Cardiac fibroblast (primary cell): ENCODE measurements at regions not wholly inside any gene's neighbourhood (a gene's known extent, or its start where the extent isn't known, plus 50 kb on each side); places are given as distances from the start of the nearest gene placed in this dataset.

Experiments
- DNase-seq, 2 donors: peaks; one replicate each; pipeline versions ENCODE4 v3.0.0 to v3.0.0-alpha.2; 2010; ENCODE audit warnings: low read depth in 2 of 2
- H3K4me3 ChIP-seq, 2 donors: replicated peaks in 1 of 2; 1 replicate in 1 of 2; 2 replicates in 1 of 2; pipeline ENCODE4 v1.5.1; 2011; ENCODE audit warnings: low read depth in 2 of 2, low read length in 2 of 2, mild to moderate bottlenecking in 2 of 2, moderate library complexity in 1 of 2
- TF ChIP-seq, protein P1 (sequence below): IDR thresholded peaks from one replicate; pipeline ENCODE4 v1.5.1; 2011; ENCODE audit warnings: low read depth, mild to moderate bottlenecking, low read length, inconsistent platforms

DNA sequence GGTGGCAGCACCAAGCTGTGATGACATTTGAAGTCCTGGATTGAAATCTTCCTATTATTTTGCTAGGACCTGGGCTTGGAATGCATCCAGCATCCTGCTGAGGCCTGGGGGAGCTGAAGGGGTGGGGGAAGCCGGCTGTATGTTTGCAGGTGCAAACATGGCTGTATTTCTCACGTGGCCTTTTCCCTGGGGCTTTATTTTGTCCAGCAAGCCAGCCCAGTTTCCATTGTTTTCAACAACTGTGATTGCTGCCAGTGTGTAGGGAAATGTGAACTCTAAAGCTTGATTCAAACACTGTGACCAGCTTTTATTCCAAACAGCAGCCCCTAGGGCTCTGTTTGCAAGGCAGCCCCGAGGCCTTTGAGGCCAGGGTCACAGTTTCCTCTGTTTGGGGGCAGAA, 683.0 kb downstream of the DHX35 start:
- TF ChIP-seq, protein P1, sequence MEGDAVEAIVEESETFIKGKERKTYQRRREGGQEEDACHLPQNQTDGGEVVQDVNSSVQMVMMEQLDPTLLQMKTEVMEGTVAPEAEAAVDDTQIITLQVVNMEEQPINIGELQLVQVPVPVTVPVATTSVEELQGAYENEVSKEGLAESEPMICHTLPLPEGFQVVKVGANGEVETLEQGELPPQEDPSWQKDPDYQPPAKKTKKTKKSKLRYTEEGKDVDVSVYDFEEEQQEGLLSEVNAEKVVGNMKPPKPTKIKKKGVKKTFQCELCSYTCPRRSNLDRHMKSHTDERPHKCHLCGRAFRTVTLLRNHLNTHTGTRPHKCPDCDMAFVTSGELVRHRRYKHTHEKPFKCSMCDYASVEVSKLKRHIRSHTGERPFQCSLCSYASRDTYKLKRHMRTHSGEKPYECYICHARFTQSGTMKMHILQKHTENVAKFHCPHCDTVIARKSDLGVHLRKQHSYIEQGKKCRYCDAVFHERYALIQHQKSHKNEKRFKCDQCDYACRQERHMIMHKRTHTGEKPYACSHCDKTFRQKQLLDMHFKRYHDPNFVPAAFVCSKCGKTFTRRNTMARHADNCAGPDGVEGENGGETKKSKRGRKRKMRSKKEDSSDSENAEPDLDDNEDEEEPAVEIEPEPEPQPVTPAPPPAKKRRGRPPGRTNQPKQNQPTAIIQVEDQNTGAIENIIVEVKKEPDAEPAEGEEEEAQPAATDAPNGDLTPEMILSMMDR: no peak
- no peak for DNase-seq
- H3K4me3 ChIP-seq: no peak overlapping the region

DNA sequence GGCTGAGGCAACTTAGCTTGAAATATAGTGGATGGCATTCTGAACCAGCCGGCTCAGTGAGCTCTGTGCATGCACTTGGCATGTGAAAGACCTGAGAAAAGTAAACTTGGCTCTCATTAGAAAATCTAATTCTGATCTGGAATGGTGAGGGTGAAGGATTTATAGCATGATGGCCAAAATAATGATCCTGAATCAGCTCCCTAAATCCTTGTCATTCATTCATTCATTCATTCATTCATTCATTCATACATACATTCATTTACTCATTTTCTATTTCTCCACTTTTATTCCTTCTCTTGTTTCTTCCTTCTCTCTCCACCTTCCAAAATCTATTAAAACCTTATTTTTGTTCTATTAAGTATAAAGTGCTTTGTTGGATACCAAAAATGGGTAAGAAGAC, 681.1 kb downstream of the DHX35 start:
- H3K4me3 ChIP-seq: no peak overlapping the region
- DNase-seq: no peak
- TF ChIP-seq, protein P1: no peak

DNA sequence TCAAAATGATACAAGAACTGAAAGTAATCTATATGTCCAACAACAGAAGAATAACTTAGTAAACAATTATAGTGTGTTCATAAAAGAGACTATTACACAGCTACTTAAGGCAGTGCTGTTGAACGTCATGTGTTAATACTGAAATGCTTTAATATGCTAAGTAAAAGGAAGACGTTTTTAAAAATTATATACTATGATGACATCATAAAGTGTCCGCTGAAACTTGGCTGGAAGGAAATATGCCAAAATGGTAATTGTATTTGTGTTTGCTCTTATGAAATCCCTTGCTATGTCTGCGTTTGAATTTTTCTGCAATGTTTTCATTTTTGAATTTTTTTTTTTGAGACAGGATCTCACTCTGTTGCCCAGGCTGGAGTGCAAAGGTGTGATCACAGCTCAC, 679.3 kb downstream of the DHX35 start:
- no peak overlapping the region for H3K4me3 ChIP-seq
- DNase-seq: no peak
- TF ChIP-seq, protein P1: no peak

DNA sequence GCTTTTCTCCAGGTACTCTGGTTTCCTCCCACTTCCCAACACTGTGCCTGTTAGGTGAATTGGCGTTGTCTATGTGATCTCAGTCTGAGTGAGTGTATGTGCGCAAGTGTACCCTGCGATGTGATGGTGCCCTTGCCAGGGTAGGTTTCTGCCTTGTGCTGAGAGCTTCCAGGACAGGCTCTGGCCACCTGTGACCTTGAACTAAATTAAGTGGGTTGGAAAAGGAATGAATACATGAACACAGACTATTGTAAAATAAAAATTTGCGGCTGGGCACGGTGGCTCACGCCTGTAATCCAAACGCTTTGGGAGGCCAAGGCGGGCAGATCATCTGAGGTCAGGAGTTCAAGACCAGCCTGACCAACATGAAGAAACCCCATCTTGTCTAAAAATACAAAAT, 678.0 kb downstream of the DHX35 start:
- TF ChIP-seq, protein P1: no peak
- DNase-seq: no peak
- H3K4me3 ChIP-seq: no peak overlapping the region

DNA sequence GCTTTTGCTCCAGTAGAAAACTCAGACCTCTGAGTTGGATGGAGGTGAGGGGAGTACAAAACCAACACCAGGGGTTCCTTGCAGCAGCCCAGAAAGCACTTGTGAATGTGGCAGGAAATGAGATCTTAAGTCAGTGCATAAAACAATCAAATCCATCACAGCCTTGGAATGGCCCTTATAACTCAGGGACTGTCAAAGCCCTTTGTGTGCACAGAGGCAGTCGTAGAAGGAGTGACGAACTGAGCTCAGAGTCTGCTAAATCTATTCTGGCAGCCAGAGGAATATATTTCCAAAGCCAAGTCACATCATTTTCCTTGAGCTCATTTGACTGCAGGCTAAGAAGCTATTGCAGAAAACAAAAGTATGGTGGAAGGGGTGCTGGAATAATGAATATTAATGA, 676.6 kb downstream of the DHX35 start:
- TF ChIP-seq, protein P1: no peak
- no peak overlapping the region for H3K4me3 ChIP-seq
- no peak for DNase-seq

DNA sequence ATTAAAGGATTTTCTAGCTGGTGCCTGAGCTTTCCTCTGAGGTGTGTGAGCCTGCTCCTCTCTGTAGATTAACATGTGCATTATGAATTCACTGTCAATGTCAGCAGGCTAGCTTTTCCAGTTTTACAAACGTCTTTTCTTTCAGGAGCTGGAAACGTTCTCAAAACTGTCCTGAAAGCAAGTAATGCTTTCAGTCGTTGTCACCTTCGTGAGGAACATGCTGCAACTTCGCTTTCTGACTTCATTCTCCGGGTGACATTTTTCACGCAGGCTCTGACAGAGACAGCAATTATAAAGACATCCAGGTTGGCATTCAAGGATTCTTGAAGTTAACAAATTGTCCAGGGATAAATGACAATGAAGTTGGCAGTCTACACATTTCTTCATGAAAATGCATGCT, 671.5 kb downstream of the DHX35 start:
- DNase-seq: no peak
- TF ChIP-seq, protein P1: no peak
- H3K4me3 ChIP-seq: no peak overlapping the region

DNA sequence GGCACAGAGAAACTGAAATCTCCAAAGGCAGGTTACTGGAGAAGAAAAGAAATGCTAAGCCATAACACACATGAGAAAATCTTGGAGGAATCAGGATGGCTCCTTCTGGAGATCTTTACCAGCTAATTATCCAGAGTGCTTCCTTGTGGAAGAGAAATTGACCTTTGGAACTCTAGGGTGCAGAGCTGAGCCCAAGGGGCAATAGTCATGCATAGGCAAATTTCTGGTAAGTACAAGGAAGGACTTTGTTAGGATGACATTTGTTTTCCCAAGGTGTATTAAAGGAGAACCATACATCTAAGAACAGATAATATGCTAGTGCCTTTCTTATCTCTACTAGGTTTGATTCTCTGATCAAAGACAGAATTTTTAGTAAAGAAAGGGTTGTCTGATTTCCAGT, 670.6 kb downstream of the DHX35 start:
- no peak for DNase-seq
- TF ChIP-seq, protein P1: no peak

More for the DNA sequence above, 670.6 kb downstream of the DHX35 start:
- no peak overlapping the region for H3K4me3 ChIP-seq
